ENCODE measurements at regions not wholly inside any gene's neighbourhood (a gene's known extent, or its start where the extent isn't known, plus 50 kb on each side); places are given as distances from the start of the nearest gene placed in this dataset.

- H4K20me1 ChIP-seq (replicated peaks in 1 of 2; ENCODE audit: control insufficient read depth in 1 of 2, insufficient read depth in 2 of 2, low read length in 2 of 2) = no peaks in the 10 kb centered on the region
- 88% methylated on average over 2 of the region's 2 CpGs; no CpG with 5 or more reads in 1 of the 2 experiments for WGBS, 2 experiments (ENCODE audit: extremely low coverage in 1 of 2, insufficient coverage in 1 of 2, insufficient read length in 1 of 2, insufficient replicate concordance in 2 of 2, low coverage in 1 of 2, low lambda C conversion rate in 2 of 2, missing lambda C conversion rate in 1 of 2)
- H2BK120ac ChIP-seq (replicated peaks; ENCODE audit: low read depth, low read length) = no peak overlapping the region
- no peak overlapping the region for H3K18ac ChIP-seq (ENCODE audit: extremely low read depth, low read length)
- H3K27ac ChIP-seq (ENCODE audit: low read depth, low read length) = no peak overlapping the region
- H2BK12ac ChIP-seq (ENCODE audit: low read depth, low read length) = no peak overlapping the region
- TF ChIP-seq POLR2A (IDR thresholded peaks at IDR 0.05; ENCODE audit: control extremely low read depth in 1 of 2, low read depth in 2 of 2, low read length in 2 of 2) (no peak), NANOG (IDR thresholded peaks at IDR 0.05; ENCODE audit: insufficient read depth, low read depth, low read length, poor library complexity, severe bottlenecking) (no peak), SAP30 (IDR thresholded peaks at IDR 0.05; ENCODE audit: insufficient read depth, insufficient replicate concordance, low read length) (no peak), SRF (IDR thresholded peaks at IDR 0.05; ENCODE audit: low read depth, low read length) (no peak), GABPA (IDR thresholded peaks at IDR 0.05; ENCODE audit: borderline replicate concordance, insufficient read depth, low read length) (no peak), ZNF274 (IDR thresholded peaks at IDR 0.05; ENCODE audit: borderline replicate concordance, extremely low read depth, low read length) (no peak), KDM1A (IDR thresholded peaks at IDR 0.05; ENCODE audit: borderline replicate concordance, low read length) (no peak)
- CTCF ChIA-PET (ENCODE audit: partially characterized antibody) = interaction anchor here (0.5 to 1.5 kb wide), 3 partner anchors 9 to 23 kb away, joined by 4 to 6 read pairs (median 4); no protein-coding TSS in a partner anchor
- POLR2A ChIA-PET (ENCODE audit: partially characterized antibody) = no interaction called here
- no peaks in the 10 kb centered on the region; a peak in 1 of 7 replicates for H3K27me3 ChIP-seq (replicated peaks in 1 of 4; ENCODE audit: control insufficient read depth in 3 of 4, extremely low read depth in 1 of 4, insufficient read depth in 3 of 4, low read length in 3 of 4)
- FAIRE-seq = no peak
- H3K79me1 ChIP-seq (ENCODE audit: low read depth, low read length) = no peaks in the 10 kb centered on the region
- no peak overlapping the region for H3K4me3 ChIP-seq (ENCODE audit: extremely low read depth in 1 of 4, insufficient read depth in 2 of 4, low read depth in 3 of 4, low read length in 4 of 4)
- H3K23me2 ChIP-seq (ENCODE audit: low read depth, low read length) = no peaks in the 10 kb centered on the region
- no peak overlapping the region for H3K56ac ChIP-seq (replicated peaks; ENCODE audit: insufficient read length, low read depth, low read length)
- H3K4me1 ChIP-seq (replicated peaks in 1 of 4; ENCODE audit: control insufficient read depth in 3 of 4, insufficient read depth in 4 of 4, low read length in 3 of 4) = no peaks in the 10 kb centered on the region
- H3K4ac ChIP-seq (replicated peaks; ENCODE audit: insufficient read length, low read depth, low read length) = no peak overlapping the region
- no peak overlapping the region for H3K4me2 ChIP-seq (ENCODE audit: insufficient read depth in 1 of 2, low read depth in 2 of 2, low read length in 2 of 2)
- H3K9ac ChIP-seq (replicated peaks in 1 of 4; ENCODE audit: extremely low read depth in 1 of 4, low read depth in 3 of 4, low read length in 3 of 4) = no peak overlapping the region
- no peak overlapping the region for H2AK5ac ChIP-seq (ENCODE audit: low read depth, low read length)
- H3K79me2 ChIP-seq (ENCODE audit: control insufficient read depth in 1 of 2, insufficient read depth in 2 of 2, low read length in 2 of 2) = no peaks in the 10 kb centered on the region
- no peaks in the 10 kb centered on the region for H3K36me3 ChIP-seq (ENCODE audit: control insufficient read depth in 2 of 4, insufficient read depth in 4 of 4, low read length in 3 of 4)
- no peak overlapping the region for H2BK20ac ChIP-seq (ENCODE audit: low read length)
- no peak overlapping the region for H4K5ac ChIP-seq (ENCODE audit: insufficient read length, low read depth, low read length)
- no peak overlapping the region for H2BK15ac ChIP-seq (ENCODE audit: low read length)
- H2AFZ ChIP-seq (ENCODE audit: low read length) = no peak overlapping the region
- no peak overlapping the region for H2BK5ac ChIP-seq (ENCODE audit: low read depth, low read length)
- no peak overlapping the region for H3K14ac ChIP-seq (ENCODE audit: insufficient read length)
- H3K9me3 ChIP-seq (ENCODE audit: insufficient read depth in 2 of 2, low read depth in 1 of 2, low read length in 1 of 2) = no peaks in the 10 kb centered on the region
- peak in 1 of 2 experiments; percentile 20 for DNase-seq (ENCODE audit: low read depth in 1 of 2, low spot score in 2 of 2)
- no peak overlapping the region for H4K91ac ChIP-seq (replicated peaks; ENCODE audit: insufficient read length, low read length)
- H3K23ac ChIP-seq (ENCODE audit: insufficient read length) = no peak overlapping the region
- no peak overlapping the region for H4K8ac ChIP-seq (ENCODE audit: extremely low read depth, insufficient read depth, low read length)
Observed at GRCh38 chr2:106293271-106293783, 99.2 kb upstream of the UXS1 start.
